Liver (tissue), 3 donors: ENCODE measurements at regions not wholly inside any gene's neighbourhood (a gene's known extent, or its start where the extent isn't known, plus 50 kb on each side); places are given as distances from the start of the nearest gene placed in this dataset.

Experiments
- CTCF ChIP-seq: fragments of 150-350 bp; IDR thresholded peaks from 2 replicates; pipeline ENCODE4 v1.5.1; 2017; ENCODE audit warnings: improper control_type of control experiment, low read depth, low read length; ENCODE audit not compliant: missing input control
- RAD21 ChIP-seq, 2 donors: IDR thresholded peaks; 2 replicates each; pipeline ENCODE4 v1.6.1; 2016; ENCODE audit warnings: antibody characterized with exemption in 2 of 2, mild to moderate bottlenecking in 2 of 2
- SP1 ChIP-seq: IDR thresholded peaks from 2 replicates; pipeline ENCODE4 v1.6.1; 2018; ENCODE audit warnings: antibody characterized with exemption, mild to moderate bottlenecking
- YY1 ChIP-seq: IDR thresholded peaks from 2 replicates; pipeline ENCODE4 v1.6.1; 2016; ENCODE audit warnings: antibody characterized with exemption, mild to moderate bottlenecking
- donor health status: healthy.
- donor health status: healthy.

GRCh38 chr5:145510324-145510723 is 324.8 kb downstream of the PRELID2 start:
- TF ChIP-seq CTCF (no peak), SP1 (no peak), YY1 (no peak), RAD21 (IDR thresholded peaks at IDR 0.05) (no peak)
